ENCODE measurements at regions not wholly inside any gene's neighbourhood (a gene's known extent, or its start where the extent isn't known, plus 50 kb on each side); places are given as distances from the start of the nearest gene placed in this dataset.

DNA sequence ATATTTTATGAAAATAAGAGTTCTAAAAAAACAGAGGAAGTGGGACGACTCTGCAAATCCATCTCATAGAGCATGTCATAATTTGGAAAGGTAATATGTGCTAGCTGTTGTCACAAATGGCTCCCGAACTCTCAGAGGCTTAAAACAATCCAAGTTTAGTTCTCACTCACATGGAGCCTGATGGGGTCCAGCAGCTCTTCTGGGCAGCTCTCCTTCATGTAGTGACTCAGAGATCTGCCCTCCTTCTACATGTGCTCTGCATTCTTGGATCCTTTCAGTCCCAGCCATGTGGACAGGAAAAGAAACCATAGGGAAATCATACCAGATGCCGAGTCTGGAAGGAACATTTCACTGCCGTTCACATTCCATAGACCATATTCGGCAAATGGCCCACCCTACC is 180.1 kb upstream of the APCDD1 start:
- Mint-ChIP-seq H3K27me3 (no peaks in the 10 kb centered on the region), H3K4me3 (no peak overlapping the region), H3K36me3 (no peaks in the 10 kb centered on the region), H3K27ac (no peak overlapping the region), H3K4me1 (peaks cover under 1% of the 10 kb centered on the region), H3K9me3 (peaks cover 2% of the 10 kb centered on the region)
- DNase-seq = no peak
- CTCF ChIA-PET = no interaction called here

DNA sequence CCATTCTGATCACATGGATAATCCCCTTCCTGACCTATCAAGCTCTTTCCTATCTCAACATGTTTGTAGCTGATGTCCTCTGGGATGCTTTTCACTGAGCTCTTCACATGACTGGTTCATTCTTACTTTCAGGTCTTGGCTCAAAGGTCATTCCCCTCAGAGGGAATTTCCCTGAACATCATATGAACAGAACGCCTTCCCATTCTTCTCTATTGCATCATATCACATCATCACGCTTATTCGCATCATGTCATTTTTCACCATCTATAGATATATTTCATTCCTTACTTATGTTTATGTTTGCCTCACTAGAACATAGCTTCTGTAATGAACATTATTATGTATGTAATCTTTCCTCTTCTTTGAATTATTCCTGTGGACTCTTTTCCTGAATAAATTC is 178.9 kb upstream of the APCDD1 start:
- no peaks in the 10 kb centered on the region for H3K36me3 Mint-ChIP-seq
- no peaks in the 10 kb centered on the region for H3K27me3 Mint-ChIP-seq
- peaks cover 2% of the 10 kb centered on the region for H3K9me3 Mint-ChIP-seq
- DNase-seq = no peak
- no peak overlapping the region for H3K4me3 Mint-ChIP-seq
- no peak overlapping the region for H3K27ac Mint-ChIP-seq
- peaks cover 2% of the 10 kb centered on the region for H3K4me1 Mint-ChIP-seq
- CTCF ChIA-PET = no interaction called here

DNA sequence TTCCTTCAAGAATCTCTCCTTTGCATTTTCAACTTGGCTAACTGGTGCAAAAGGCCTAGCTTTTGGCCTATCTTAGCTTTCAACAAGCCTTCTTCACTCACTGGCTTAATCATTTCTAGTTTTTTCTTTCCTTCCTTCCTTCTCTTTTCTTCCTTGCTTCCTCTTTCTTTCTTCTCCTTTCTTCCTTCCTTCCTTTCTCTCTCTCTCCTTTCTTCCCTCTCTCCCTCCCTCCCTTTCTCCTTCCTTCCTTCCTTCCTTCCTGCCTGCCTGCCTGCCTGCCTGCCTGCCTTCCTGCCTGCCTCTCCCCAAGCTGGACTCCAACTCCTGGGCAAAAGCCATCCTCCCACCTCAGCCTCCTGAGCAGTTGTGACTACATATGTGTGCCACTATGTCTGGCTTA is 176.2 kb upstream of the APCDD1 start:
- H3K4me3 Mint-ChIP-seq = no peak overlapping the region
- no peaks in the 10 kb centered on the region for H3K36me3 Mint-ChIP-seq

DNA sequence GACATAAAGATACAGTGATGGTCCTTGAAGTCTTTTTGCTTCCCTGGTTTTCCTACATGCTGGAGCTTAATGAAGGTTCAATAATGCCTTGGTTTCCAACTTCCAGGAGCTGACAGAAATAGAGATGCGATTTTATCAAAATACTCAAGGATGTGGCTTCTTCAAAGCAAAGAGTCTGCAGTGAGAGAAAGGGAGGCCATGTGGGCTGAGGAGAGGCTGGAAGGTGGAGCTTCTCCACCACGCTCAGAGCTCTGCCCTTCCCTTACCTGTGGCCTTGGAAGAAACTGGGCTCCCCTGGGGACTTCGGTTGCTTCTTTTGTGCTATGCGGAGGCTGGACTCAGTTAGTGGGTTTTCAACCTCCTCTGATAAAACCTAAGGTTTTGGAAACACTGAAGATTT is 175.0 kb upstream of the APCDD1 start:
- no peak for DNase-seq
- H3K4me3 Mint-ChIP-seq = no peak overlapping the region
- H3K9me3 Mint-ChIP-seq = no peaks in the 10 kb centered on the region
- H3K27ac Mint-ChIP-seq = no peak overlapping the region
- no peaks in the 10 kb centered on the region for H3K27me3 Mint-ChIP-seq
- CTCF ChIA-PET = no interaction called here
- no peaks in the 10 kb centered on the region for H3K36me3 Mint-ChIP-seq
- peaks cover 2% of the 10 kb centered on the region for H3K4me1 Mint-ChIP-seq

More for the DNA sequence above, 176.2 kb upstream of the APCDD1 start:
- Mint-ChIP-seq H3K9me3 (no peaks in the 10 kb centered on the region), H3K27ac (no peak overlapping the region), H3K4me1 (peaks cover 2% of the 10 kb centered on the region), H3K27me3 (no peaks in the 10 kb centered on the region)
- no peak for DNase-seq
- CTCF ChIA-PET = no interaction called here

DNA sequence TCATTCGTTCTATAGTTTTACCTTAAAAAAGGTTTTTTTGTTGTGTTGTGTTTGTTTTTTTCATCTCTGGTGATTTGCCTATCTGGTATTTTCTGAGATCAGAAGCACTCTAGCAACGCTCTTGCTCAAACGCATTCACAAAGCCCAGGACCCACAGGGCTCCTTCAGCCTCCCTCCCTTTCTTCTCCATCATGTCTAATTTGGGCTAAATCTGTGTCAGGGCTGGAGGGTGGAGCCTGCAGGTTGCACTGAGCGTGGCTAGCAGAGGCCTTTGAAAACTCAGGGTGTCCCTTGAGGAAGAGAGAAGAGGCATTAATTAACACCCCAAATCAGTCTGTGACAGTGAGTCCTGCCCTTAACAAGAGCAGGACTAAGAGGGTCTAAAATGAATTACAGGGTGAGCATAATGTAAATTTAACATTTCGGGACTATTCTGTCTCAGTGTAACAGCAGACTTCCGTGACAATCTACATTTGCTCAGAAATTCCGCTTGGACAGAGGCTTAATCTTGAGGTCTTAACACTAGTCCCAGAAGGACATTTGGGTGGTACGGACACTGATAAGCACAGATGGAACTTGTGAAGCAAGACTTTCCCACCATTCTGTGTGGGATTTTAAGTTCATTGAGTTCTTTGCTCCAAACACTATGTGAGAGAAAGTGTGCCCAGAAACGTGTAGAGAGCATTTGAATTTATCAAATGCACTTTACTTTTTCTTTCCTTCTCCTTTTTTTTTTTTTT is 174.4 kb upstream of the APCDD1 start:
- Mint-ChIP-seq H3K4me3 (no peak overlapping the region), H3K9me3 (no peaks in the 10 kb centered on the region), H3K36me3 (no peaks in the 10 kb centered on the region), H3K27ac (no peak overlapping the region), H3K4me1 (peaks cover 2% of the 10 kb centered on the region), H3K27me3 (no peaks in the 10 kb centered on the region)
- CTCF ChIA-PET = no interaction called here
- DNase-seq = no peak

DNA sequence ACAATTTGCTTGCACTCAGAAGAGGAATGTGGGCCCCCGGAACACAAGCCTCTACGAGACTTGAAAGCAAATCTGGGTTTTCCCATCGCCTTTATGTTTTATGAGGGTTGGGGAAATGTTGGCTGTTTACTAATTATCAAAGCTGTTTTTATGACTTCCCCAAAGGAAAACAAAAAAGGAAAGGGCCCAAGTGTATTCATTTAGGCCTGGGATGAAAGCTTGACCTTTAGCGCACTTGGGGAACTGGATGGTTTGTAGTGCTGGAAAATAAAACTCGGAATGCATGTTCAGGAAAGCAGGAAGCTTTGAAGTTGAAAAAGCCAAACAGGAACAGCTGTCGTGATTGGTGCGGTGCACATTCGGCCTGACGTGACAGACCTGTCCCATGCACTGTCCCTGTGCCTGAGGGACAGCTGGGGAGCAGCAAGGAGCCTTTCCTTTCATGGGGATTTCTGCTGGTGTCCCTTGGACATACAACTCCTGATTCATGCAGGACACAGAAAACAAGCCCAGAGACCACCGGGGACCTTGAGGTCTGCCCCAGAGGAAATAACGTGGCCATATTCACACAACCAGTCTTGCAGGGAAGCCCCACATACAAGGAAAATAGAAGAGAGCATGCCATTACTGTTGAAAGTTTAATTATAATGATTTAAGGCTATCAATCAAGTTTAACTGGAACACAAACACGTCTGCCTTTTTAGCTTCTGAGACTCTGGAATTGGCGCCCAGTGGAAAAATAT is 169.7 kb upstream of the APCDD1 start:
- Mint-ChIP-seq H3K27me3 (no peaks in the 10 kb centered on the region), H3K36me3 (no peaks in the 10 kb centered on the region), H3K4me1 (no peaks in the 10 kb centered on the region), H3K27ac (no peak overlapping the region), H3K9me3 (peaks cover 7% of the 10 kb centered on the region), H3K4me3 (no peak overlapping the region)
- CTCF ChIA-PET = no interaction called here
- no peak for DNase-seq

DNA sequence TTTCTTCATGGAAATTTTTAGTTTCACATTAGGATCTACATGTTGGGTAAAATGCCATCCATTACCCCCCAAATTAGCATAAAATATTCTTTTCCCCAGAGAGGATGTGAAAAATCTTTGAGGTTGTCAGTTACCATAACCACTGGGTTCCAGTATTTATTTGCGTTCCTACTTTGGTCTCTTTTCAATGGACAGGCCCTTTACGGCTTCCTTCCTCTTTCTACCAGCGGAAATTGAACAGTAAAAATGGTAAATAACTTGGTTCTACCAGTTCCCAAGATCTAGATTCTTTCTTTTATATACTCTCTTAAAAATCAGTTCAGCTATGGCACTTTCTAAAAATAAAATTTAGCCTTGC is 169.2 kb upstream of the APCDD1 start:
- H3K4me3 Mint-ChIP-seq = no peak overlapping the region
- no peaks in the 10 kb centered on the region for H3K4me1 Mint-ChIP-seq
- H3K36me3 Mint-ChIP-seq = no peaks in the 10 kb centered on the region
- no peaks in the 10 kb centered on the region for H3K27me3 Mint-ChIP-seq
- CTCF ChIA-PET = interaction anchor here (0.9 kb wide), 1 partner anchor 57 kb away, joined by 3 read pairs; no protein-coding TSS in a partner anchor
- H3K27ac Mint-ChIP-seq = no peak overlapping the region
- DNase-seq = no peak
- H3K9me3 Mint-ChIP-seq = peaks cover 8% of the 10 kb centered on the region

DNA sequence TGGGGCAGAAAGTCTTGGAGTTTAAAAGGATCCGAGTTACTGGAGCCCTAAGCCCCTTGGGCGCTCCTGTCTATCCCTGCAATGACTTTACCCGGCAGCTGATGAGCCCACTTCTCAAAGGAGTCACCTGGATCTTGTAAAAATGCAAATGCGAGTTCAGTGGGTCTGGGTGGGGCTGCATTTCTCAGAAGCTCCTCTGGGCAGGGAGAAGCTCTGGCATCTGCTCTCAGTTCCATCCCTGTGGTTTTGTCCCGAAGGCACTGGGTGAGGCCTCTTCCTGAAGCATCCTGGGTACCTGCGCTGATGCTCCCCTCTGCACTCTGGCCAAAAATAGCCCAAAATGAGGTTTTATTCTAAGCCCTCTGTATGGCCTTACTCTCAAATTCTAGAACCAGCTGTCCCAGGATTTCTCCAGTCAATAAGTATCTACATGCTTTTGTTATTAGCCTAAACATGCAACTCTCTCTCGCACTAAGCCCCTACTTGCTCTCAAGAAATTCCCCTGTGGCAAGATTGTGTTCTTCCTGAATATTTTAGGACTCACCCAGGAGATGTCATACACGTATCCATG is 167.8 kb upstream of the APCDD1 start:
- CTCF ChIA-PET = interaction anchor here (0.6 kb wide), 1 partner anchor 1478 kb away, joined by 3 read pairs; no protein-coding TSS in a partner anchor
- peaks cover 8% of the 10 kb centered on the region for H3K9me3 Mint-ChIP-seq
- H3K4me1 Mint-ChIP-seq = no peaks in the 10 kb centered on the region
- no peaks in the 10 kb centered on the region for H3K36me3 Mint-ChIP-seq
- no peak overlapping the region for H3K27ac Mint-ChIP-seq
- no peak overlapping the region for H3K4me3 Mint-ChIP-seq
- no peak for DNase-seq
- H3K27me3 Mint-ChIP-seq = no peaks in the 10 kb centered on the region

DNA sequence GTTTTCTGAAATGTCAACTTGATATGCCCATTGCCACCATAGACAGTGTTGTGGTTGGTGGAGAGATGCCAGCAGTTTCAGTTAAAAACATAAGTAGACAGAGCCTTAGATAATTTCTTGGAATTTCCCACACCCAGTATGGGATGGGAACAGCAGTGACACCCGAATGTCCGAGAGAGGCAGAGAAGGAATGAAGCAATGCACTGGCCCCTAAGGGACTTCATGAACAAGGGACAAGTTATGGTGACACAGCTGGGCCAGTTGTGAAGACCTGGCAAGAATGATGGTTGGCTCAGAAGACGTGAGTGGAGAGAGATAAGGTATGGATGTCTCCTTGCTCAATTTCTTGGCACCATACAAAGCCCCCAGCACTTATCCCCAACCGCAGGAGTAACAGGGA is 165.2 kb upstream of the APCDD1 start:
- CTCF ChIA-PET = no interaction called here
- H3K9me3 Mint-ChIP-seq = peaks cover 8% of the 10 kb centered on the region

DNA sequence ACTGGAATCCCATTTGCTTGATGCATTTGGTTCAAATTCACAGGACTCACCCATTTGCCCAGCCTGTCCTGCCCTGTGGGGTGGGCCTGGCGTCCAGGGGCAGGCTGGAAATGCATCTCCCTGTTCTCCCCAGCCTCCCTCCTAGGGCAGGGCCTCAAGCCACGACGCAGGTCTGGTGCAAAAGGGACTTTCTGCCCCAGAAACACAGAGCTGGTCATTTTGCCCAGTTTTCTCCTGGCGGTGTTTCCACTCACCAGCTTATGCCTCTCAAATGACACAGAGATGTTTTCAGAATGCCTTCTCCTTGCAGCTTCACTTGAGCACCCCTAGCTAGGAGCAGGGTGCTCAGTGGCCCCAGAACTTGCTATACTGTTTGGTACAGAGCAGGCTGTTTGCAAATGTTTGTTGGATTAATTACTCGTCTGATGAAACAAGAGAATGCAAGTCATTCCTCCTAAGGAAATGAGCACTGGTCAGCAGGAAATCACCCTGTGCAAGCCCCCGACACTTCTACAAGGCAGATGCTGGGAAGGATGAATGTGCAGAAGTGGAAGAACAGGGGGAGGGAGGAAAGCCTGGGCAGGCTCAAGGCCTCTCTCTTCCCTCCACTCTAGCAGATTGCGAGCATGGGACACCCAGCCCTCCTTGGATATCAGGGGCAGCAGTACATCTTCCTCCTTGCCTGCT is 164.3 kb upstream of the APCDD1 start:
- Mint-ChIP-seq H3K4me3 (no peak overlapping the region), H3K9me3 (peaks cover 8% of the 10 kb centered on the region), H3K4me1 (no peaks in the 10 kb centered on the region), H3K27ac (no peak overlapping the region), H3K36me3 (no peaks in the 10 kb centered on the region), H3K27me3 (no peaks in the 10 kb centered on the region)
- CTCF ChIA-PET = no interaction called here
- no peak for DNase-seq

More for the DNA sequence above, 165.2 kb upstream of the APCDD1 start:
- H3K36me3 Mint-ChIP-seq = no peaks in the 10 kb centered on the region
- H3K27me3 Mint-ChIP-seq = no peaks in the 10 kb centered on the region
- no peak overlapping the region for H3K27ac Mint-ChIP-seq
- no peak overlapping the region for H3K4me3 Mint-ChIP-seq
- H3K4me1 Mint-ChIP-seq = no peaks in the 10 kb centered on the region
- DNase-seq = no peak

DNA sequence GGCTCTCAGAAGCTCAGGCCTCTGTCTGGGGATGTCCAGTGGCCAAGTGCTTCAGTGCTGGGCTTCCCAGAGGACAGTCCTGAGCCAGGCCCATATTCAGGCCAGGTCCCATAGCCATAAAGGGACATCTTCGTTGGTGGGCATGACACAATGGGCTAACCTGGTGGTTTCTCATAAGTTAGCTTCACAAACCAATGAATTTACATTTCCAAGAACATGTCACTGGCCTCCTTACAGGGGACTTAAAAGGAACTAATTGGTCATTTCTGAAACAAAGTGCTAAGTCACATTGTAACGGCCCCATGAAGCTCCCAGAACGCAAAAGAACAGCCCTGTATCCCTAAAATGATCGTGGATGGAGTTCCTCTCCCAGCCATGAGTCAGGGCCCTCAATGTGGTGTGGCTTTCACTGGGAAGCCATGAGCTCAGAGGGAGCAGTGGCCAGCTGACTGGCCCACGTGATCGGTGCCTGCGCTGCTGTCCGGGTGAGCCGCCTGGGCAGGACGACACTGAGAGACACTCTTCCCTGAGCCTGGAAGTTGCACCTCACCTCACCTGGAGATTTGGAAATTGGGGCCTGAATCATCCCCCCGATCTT is 163.7 kb upstream of the APCDD1 start:
- H3K27ac Mint-ChIP-seq = no peak overlapping the region
- DNase-seq = no peak
- peaks cover 8% of the 10 kb centered on the region for H3K9me3 Mint-ChIP-seq
- H3K4me1 Mint-ChIP-seq = no peaks in the 10 kb centered on the region
- no peaks in the 10 kb centered on the region for H3K36me3 Mint-ChIP-seq
- CTCF ChIA-PET = interaction anchor here (0.6 kb wide), 1 partner anchor 97 kb away, joined by 4 read pairs; no protein-coding TSS in a partner anchor
- H3K4me3 Mint-ChIP-seq = no peak overlapping the region
- H3K27me3 Mint-ChIP-seq = no peaks in the 10 kb centered on the region

DNA sequence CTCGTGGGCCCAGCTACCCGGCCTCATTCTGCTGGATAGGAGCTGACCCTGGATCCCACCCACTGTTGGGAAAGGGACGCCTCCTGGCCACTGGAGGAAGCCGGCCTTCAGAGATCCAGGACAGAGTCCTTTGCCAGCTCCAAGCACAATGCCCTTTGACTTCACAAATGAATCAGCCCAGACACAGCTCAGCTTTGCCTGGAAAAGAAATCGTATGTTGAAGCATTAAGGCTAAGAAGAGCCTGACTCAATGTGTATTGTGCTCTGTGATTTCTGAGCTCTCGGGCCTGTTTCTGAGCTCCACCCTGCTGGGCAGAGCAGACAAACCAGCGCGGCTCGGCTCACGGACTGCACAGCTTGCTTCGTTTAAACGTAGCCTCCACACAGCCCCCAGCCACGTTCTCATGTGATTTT is 162.9 kb upstream of the APCDD1 start:
- no peak for DNase-seq
- Mint-ChIP-seq H3K4me3 (no peak overlapping the region), H3K36me3 (no peaks in the 10 kb centered on the region), H3K27me3 (no peaks in the 10 kb centered on the region), H3K9me3 (peaks cover 8% of the 10 kb centered on the region), H3K4me1 (no peaks in the 10 kb centered on the region), H3K27ac (no peak overlapping the region)
- CTCF ChIA-PET = interaction anchor here (0.6 kb wide), 1 partner anchor 96 kb away, joined by 4 read pairs; no protein-coding TSS in a partner anchor

DNA sequence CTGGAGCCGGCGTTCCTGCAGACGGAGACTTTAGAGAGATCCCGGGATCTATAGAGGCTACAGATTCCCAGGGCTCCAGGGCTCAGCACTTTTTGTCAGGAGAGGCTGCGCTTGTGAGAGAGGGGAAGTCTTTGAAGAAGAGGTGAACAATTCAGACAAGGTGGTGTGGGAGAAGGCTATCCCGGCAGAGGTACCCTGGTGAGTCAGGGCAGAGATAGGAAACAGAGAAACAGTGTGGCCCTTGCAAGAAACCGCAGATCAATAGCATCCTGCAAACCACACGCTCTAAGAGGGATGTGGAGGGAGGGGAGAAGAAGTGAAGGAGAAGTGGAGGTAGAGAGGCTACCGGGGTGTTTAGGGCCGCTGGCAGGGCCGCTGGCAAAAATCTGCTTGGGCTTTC is 160.5 kb upstream of the APCDD1 start:
- DNase-seq = no peak
- Mint-ChIP-seq H3K4me3 (no peak overlapping the region), H3K4me1 (no peaks in the 10 kb centered on the region), H3K9me3 (peaks cover 5% of the 10 kb centered on the region), H3K27me3 (no peaks in the 10 kb centered on the region), H3K36me3 (no peaks in the 10 kb centered on the region), H3K27ac (no peak overlapping the region)
- CTCF ChIA-PET = no interaction called here

DNA sequence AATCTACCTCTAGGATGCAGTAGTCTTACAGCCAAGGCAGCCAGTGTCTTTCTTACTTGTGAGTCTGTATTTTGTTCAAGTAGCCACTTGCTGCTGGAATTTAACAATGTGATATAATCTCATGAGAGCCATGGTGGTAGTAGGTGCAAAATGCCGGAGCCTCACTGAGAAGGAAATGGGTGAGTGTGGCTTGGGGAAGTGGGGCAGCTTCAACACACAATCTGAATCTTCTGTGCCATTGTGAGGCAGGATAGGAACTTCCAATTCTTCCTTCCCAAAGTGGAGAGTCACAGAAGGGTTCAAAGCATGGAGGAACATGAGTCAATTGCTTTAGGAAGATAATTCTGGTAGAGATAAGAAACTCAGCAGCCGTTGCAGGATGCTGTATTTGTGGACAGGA is 158.7 kb upstream of the APCDD1 start:
- Mint-ChIP-seq H3K27me3 (no peaks in the 10 kb centered on the region), H3K36me3 (no peaks in the 10 kb centered on the region), H3K9me3 (no peaks in the 10 kb centered on the region), H3K27ac (no peak overlapping the region), H3K4me3 (no peak overlapping the region), H3K4me1 (no peaks in the 10 kb centered on the region)
- CTCF ChIA-PET = interaction anchor here (1.5 kb wide), 1 partner anchor 142 kb away, joined by 3 read pairs; no protein-coding TSS in a partner anchor
- no peak for DNase-seq
